ENCODE measurements at regions not wholly inside any gene's neighbourhood (a gene's known extent, or its start where the extent isn't known, plus 50 kb on each side); places are given as distances from the start of the nearest gene placed in this dataset.

GRCh38 chr5:111572561-111572960 lies 60.2 kb upstream of the STARD4 start:
- TF ChIP-seq TAF1 (IDR thresholded peaks at IDR 0.05; ENCODE audit: low read depth) (no peak), FOXM1 (IDR thresholded peaks at IDR 0.05; ENCODE audit: borderline replicate concordance, low read depth) (no peak), CEBPB (IDR thresholded peaks at IDR 0.05) (no peak)

Data from Ishikawa (cell line).